K562 (cell line): ENCODE measurements at regions not wholly inside any gene's neighbourhood (a gene's known extent, or its start where the extent isn't known, plus 50 kb on each side); places are given as distances from the start of the nearest gene placed in this dataset.

Experiments
- CHCHD3 ChIP-seq: fragments of 250-450 bp; sonication (Bioruptor Pico); IDR thresholded peaks from 2 replicates; pipeline ENCODE4 v2.1.2; 2022; ENCODE audit warnings: mild to moderate bottlenecking
- DDX20 ChIP-seq: fragments of 450-650 bp; IDR thresholded peaks from 2 replicates; pipeline ENCODE4 v1.6.1; 2016; ENCODE audit warnings: missing genetic modification characterization, low read depth, mild to moderate bottlenecking, missing compliant biosample characterization, moderate library complexity
- ESRRB ChIP-seq: fragments of 250-450 bp; sonication (Bioruptor Pico); IDR thresholded peaks from 2 replicates; pipeline ENCODE4 v1.5.0; 2020; ENCODE audit warnings: mild to moderate bottlenecking, moderate library complexity, borderline replicate concordance
- U2AF1 ChIP-seq: fragments of 200-400 bp; formaldehyde crosslinking; optimal IDR thresholded peaks from 2 replicates; pipeline ENCODE3; 2017; ENCODE audit warnings: mild to moderate bottlenecking, low read depth, low read length, moderate library complexity
- TF ChIP-seq, protein P1 (sequence below): sonication (generic); formaldehyde crosslinking; IDR thresholded peaks from 2 replicates; pipeline ENCODE4 v1.8.1; 2023; ENCODE audit warnings: missing genetic modification reagents, mild to moderate bottlenecking, borderline replicate concordance
- TF ChIP-seq, protein P2 (sequence below): IDR thresholded peaks from 2 replicates; pipeline ENCODE4 v1.6.1; 2014; ENCODE audit warnings: antibody characterized with exemption

DNA sequence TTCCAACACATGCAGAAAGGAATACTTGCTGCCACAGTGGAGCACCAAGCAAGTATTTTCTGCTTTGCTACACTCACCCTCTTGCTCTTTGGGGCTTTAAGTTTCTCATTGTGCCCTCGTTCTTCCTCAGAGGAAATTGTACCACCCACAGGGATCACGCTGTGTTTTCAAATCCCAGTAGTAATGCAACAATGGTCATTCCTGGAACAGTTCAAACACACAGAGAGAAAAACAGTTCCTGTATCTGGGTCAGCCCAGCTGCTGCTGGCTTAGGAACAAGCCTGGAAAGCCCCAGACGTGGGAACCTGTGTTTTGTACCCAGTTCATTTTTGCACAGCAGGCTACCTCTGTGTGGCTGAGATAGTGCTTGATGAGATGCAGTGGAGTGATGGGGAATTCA lies 907.8 kb downstream of the STPG2 start (continued):
- TF ChIP-seq, protein P1, sequence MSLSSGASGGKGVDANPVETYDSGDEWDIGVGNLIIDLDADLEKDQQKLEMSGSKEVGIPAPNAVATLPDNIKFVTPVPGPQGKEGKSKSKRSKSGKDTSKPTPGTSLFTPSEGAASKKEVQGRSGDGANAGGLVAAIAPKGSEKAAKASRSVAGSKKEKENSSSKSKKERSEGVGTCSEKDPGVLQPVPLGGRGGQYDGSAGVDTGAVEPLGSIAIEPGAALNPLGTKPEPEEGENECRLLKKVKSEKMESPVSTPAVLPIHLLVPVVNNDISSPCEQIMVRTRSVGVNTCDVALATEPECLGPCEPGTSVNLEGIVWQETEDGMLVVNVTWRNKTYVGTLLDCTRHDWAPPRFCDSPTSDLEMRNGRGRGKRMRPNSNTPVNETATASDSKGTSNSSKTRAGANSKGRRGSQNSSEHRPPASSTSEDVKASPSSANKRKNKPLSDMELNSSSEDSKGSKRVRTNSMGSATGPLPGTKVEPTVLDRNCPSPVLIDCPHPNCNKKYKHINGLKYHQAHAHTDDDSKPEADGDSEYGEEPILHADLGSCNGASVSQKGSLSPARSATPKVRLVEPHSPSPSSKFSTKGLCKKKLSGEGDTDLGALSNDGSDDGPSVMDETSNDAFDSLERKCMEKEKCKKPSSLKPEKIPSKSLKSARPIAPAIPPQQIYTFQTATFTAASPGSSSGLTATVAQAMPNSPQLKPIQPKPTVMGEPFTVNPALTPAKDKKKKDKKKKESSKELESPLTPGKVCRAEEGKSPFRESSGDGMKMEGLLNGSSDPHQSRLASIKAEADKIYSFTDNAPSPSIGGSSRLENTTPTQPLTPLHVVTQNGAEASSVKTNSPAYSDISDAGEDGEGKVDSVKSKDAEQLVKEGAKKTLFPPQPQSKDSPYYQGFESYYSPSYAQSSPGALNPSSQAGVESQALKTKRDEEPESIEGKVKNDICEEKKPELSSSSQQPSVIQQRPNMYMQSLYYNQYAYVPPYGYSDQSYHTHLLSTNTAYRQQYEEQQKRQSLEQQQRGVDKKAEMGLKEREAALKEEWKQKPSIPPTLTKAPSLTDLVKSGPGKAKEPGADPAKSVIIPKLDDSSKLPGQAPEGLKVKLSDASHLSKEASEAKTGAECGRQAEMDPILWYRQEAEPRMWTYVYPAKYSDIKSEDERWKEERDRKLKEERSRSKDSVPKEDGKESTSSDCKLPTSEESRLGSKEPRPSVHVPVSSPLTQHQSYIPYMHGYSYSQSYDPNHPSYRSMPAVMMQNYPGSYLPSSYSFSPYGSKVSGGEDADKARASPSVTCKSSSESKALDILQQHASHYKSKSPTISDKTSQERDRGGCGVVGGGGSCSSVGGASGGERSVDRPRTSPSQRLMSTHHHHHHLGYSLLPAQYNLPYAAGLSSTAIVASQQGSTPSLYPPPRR (CRISPR knock-in tag) = no peak
- no peak for TF ChIP-seq ESRRB (CRISPR knock-in tag)
- TF ChIP-seq, protein P2, sequence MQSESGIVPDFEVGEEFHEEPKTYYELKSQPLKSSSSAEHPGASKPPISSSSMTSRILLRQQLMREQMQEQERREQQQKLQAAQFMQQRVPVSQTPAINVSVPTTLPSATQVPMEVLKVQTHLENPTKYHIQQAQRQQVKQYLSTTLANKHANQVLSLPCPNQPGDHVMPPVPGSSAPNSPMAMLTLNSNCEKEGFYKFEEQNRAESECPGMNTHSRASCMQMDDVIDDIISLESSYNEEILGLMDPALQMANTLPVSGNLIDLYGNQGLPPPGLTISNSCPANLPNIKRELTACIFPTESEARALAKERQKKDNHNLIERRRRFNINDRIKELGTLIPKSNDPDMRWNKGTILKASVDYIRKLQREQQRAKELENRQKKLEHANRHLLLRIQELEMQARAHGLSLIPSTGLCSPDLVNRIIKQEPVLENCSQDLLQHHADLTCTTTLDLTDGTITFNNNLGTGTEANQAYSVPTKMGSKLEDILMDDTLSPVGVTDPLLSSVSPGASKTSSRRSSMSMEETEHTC = no peak
- no peak for TF ChIP-seq CHCHD3
- no peak for TF ChIP-seq DDX20
- no peak for TF ChIP-seq U2AF1
